HG03045 (cell line): ENCODE measurements at regions not wholly inside any gene's neighbourhood (a gene's known extent, or its start where the extent isn't known, plus 50 kb on each side); places are given as distances from the start of the nearest gene placed in this dataset.
"Not testable (repeated sequence)": the region's sequence is repeated elsewhere in the genome, so short reads cannot be mapped to it uniquely, and the experiment has no call there.

Source experiments
- ATAC-seq: cut with Tn5 transposase; IDR thresholded peaks from one replicate; pipeline ENCODE4 v1.9.1; 2021; ENCODE audit warnings: mild to moderate bottlenecking, moderate library complexity; ENCODE audit not compliant: unreplicated experiment

GRCh38 chr9:124164811-124165210 lies 92.9 kb upstream of the NEK6 start:
- no peak for ATAC-seq

- no peak for ATAC-seq
Measured at GRCh38 chr9:124174433-124174832, 83.3 kb upstream of the NEK6 start.

- ATAC-seq, result not testable (repeated sequence)
Measured at GRCh38 chr9:124177522-124177921, 80.2 kb upstream of the NEK6 start.

- no peak for ATAC-seq
Measured at GRCh38 chr9:124179196-124180071, 78.3 kb upstream of the NEK6 start.

GRCh38 chr9:124180557-124180956 lies 77.2 kb upstream of the NEK6 start:
- ATAC-seq, result no peak

GRCh38 chr9:124182741-124183140 lies 75.0 kb upstream of the NEK6 start:
- ATAC-seq, result no peak

- ATAC-seq, result no peak
Measured at GRCh38 chr9:124183772-124184171, 74.0 kb upstream of the NEK6 start.

- no peak for ATAC-seq
Measured at GRCh38 chr9:124185413-124185812, 72.3 kb upstream of the NEK6 start.

- ATAC-seq, result no peak
Measured at GRCh38 chr9:124187311-124187710, 70.4 kb upstream of the NEK6 start.

- no peak for ATAC-seq
Measured at GRCh38 chr9:124188331-124189110, 69.2 kb upstream of the NEK6 start.

- ATAC-seq, result no peak
Measured at GRCh38 chr9:124190761-124191160, 67.0 kb upstream of the NEK6 start.

GRCh38 chr9:124191691-124192395 lies 65.9 kb upstream of the NEK6 start:
- ATAC-seq, result no peak

- no peak for ATAC-seq
Measured at GRCh38 chr9:124196814-124197176, 61.0 kb upstream of the NEK6 start.

- peak; percentile 50 for ATAC-seq
Measured at GRCh38 chr9:124197177-124198095, 60.3 kb upstream of the NEK6 start.

GRCh38 chr9:124198331-124198730 lies 59.4 kb upstream of the NEK6 start:
- ATAC-seq, result no peak

GRCh38 chr9:124198948-124199347 lies 58.8 kb upstream of the NEK6 start:
- no peak for ATAC-seq

- ATAC-seq, result no peak
Measured at GRCh38 chr9:124199474-124199873, 58.3 kb upstream of the NEK6 start.

GRCh38 chr9:124202447-124202971 lies 55.2 kb upstream of the NEK6 start:
- ATAC-seq, result peak; percentile 70

GRCh38 chr9:124205686-124206352 lies 51.9 kb upstream of the NEK6 start:
- ATAC-seq, result no peak

GRCh38 chr9:124206391-124206790 lies 51.4 kb upstream of the NEK6 start:
- ATAC-seq, result no peak
